Neural progenitor cell (in vitro differentiated cells): ENCODE measurements at regions not wholly inside any gene's neighbourhood (a gene's known extent, or its start where the extent isn't known, plus 50 kb on each side); places are given as distances from the start of the nearest gene placed in this dataset.

Experiments
- DNase-seq: peaks from one replicate; pipeline ENCODE4 v3.0.0-alpha.2; 2016; ENCODE audit warnings: low spot score
- H2AFZ ChIP-seq: fragments of 200-600 bp; sonication (generic); replicated peaks from 2 replicates; pipeline ENCODE4 v1.6.1; 2016; ENCODE audit warnings: antibody characterized with exemption
- H3F3A ChIP-seq: fragments of 200-600 bp; sonication (generic); 2 replicates; pipeline ENCODE4 v1.6.1; 2016; ENCODE audit warnings: antibody characterized with exemption, low read depth
- H3K27ac ChIP-seq: fragments of 200-600 bp; sonication (generic); 2 replicates; pipeline ENCODE4 v1.5.1; 2016; ENCODE audit warnings: mild to moderate bottlenecking
- H3K27me3 ChIP-seq: fragments of 200-600 bp; sonication (generic); 2 replicates; pipeline ENCODE4 v1.6.1; 2016; ENCODE audit warnings: mild to moderate bottlenecking, moderate library complexity
- H3K36me3 ChIP-seq: fragments of 200-600 bp; sonication (generic); 2 replicates; pipeline ENCODE4 v1.5.1; 2016
- H3K4me1 ChIP-seq: fragments of 200-600 bp; sonication (generic); 2 replicates; pipeline ENCODE4 v1.6.1; 2016; ENCODE audit warnings: mixed run types
- H3K4me2 ChIP-seq: fragments of 200-600 bp; sonication (generic); 2 replicates; pipeline ENCODE4 v1.6.1; 2016
- H3K4me3 ChIP-seq: fragments of 200-600 bp; sonication (generic); 2 replicates; pipeline ENCODE4 v1.5.1; 2016
- H3K79me2 ChIP-seq: fragments of 200-600 bp; sonication (generic); 2 replicates; pipeline ENCODE4 v1.6.1; 2016; ENCODE audit warnings: low read depth
- H3K9ac ChIP-seq: fragments of 200-600 bp; sonication (generic); 2 replicates; pipeline ENCODE4 v1.6.1; 2016
- H3K9me3 ChIP-seq: fragments of 200-600 bp; sonication (generic); 2 replicates; pipeline ENCODE4 v1.5.1; 2016; ENCODE audit warnings: low read depth
- H4K20me1 ChIP-seq: fragments of 200-600 bp; sonication (generic); 2 replicates; pipeline ENCODE4 v1.6.1; 2016; ENCODE audit warnings: low read depth
- H3K27ac Mint-ChIP-seq: 3 replicates; pipeline ENCODE4 v1.8.0; 2021; ENCODE audit warnings: mixed read lengths
- H3K27me3 Mint-ChIP-seq: 2 replicates; pipeline ENCODE4 v1.8.0; 2022; ENCODE audit warnings: low read depth, mild to moderate bottlenecking, inconsistent platforms, moderate library complexity, mixed read lengths; ENCODE audit not compliant: insufficient read depth
- H3K36me3 Mint-ChIP-seq: 3 replicates; pipeline ENCODE4 v1.8.0; 2021; ENCODE audit warnings: mixed read lengths
- H3K4me1 Mint-ChIP-seq: 3 replicates; pipeline ENCODE4 v1.8.0; 2021; ENCODE audit warnings: mixed read lengths
- H3K4me3 Mint-ChIP-seq: 3 replicates; pipeline ENCODE4 v1.8.0; 2021; ENCODE audit warnings: mild to moderate bottlenecking, moderate library complexity, mixed read lengths
- H3K9me3 Mint-ChIP-seq: 3 replicates; pipeline ENCODE4 v1.8.0; 2020; ENCODE audit warnings: mixed read lengths
- CTCF ChIP-seq: fragments of 200-600 bp; sonication (generic); IDR thresholded peaks from 2 replicates; pipeline ENCODE4 v1.5.1; 2017; ENCODE audit warnings: antibody characterized with exemption, mild to moderate bottlenecking
- EZH2 ChIP-seq: fragments of 200-600 bp; sonication (generic); IDR thresholded peaks from 2 replicates; pipeline ENCODE4 v1.6.1; 2017; ENCODE audit warnings: antibody characterized with exemption, mild to moderate bottlenecking, moderate library complexity
- EZH2phosphoT487 ChIP-seq: fragments of 200-600 bp; sonication (generic); IDR thresholded peaks from 2 replicates; pipeline ENCODE4 v1.6.1; 2017; ENCODE audit warnings: antibody characterized with exemption

GRCh38 chrX:95911062-95911461 is 773.6 kb upstream of the DIAPH2 start:
- Histone ChIP-seq H2AFZ (no peak overlapping the region), H3K4me2 (no peak overlapping the region), H3K27me3 (no peaks in the 10 kb centered on the region), H3F3A (no peaks in the 10 kb centered on the region), H3K9me3 (no peaks in the 10 kb centered on the region), H3K9ac (no peak overlapping the region), H3K79me2 (no peaks in the 10 kb centered on the region), H3K27ac (no peak overlapping the region), H3K4me3 (no peak overlapping the region), H3K4me1 (no peaks in the 10 kb centered on the region), H4K20me1 (no peaks in the 10 kb centered on the region), H3K36me3 (no peaks in the 10 kb centered on the region)
- no peaks in the 10 kb centered on the region for H3K36me3 Mint-ChIP-seq
- H3K9me3 Mint-ChIP-seq = no peaks in the 10 kb centered on the region
- TF ChIP-seq CTCF (no peak), EZH2 (no peak), EZH2phosphoT487 (no peak)
- H3K27ac Mint-ChIP-seq = no peak overlapping the region
- no peak for DNase-seq
- H3K4me3 Mint-ChIP-seq = no peak overlapping the region
- no peaks in the 10 kb centered on the region for H3K27me3 Mint-ChIP-seq
- no peaks in the 10 kb centered on the region for H3K4me1 Mint-ChIP-seq

GRCh38 chrX:95919605-95920004 is 765.0 kb upstream of the DIAPH2 start:
- Mint-ChIP-seq H3K27ac (no peak overlapping the region), H3K9me3 (no peaks in the 10 kb centered on the region), H3K4me3 (no peak overlapping the region), H3K4me1 (peaks cover 5% of the 10 kb centered on the region), H3K36me3 (no peaks in the 10 kb centered on the region), H3K27me3 (no peaks in the 10 kb centered on the region)
- H2AFZ ChIP-seq = no peak overlapping the region
- no peaks in the 10 kb centered on the region for H3K36me3 ChIP-seq
- H3F3A ChIP-seq = no peaks in the 10 kb centered on the region
- H3K9me3 ChIP-seq = no peaks in the 10 kb centered on the region
- no peak overlapping the region for H3K9ac ChIP-seq
- H3K4me2 ChIP-seq = no peak overlapping the region
- no peaks in the 10 kb centered on the region for H4K20me1 ChIP-seq
- no peak overlapping the region for H3K27ac ChIP-seq
- H3K4me1 ChIP-seq = no peaks in the 10 kb centered on the region
- H3K79me2 ChIP-seq = no peaks in the 10 kb centered on the region
- TF ChIP-seq EZH2phosphoT487 (no peak), CTCF (no peak), EZH2 (no peak)
- no peak overlapping the region for H3K4me3 ChIP-seq
- DNase-seq = no peak
- H3K27me3 ChIP-seq = no peaks in the 10 kb centered on the region

- Mint-ChIP-seq H3K9me3 (no peaks in the 10 kb centered on the region), H3K27ac (no peak overlapping the region), H3K4me3 (no peak overlapping the region), H3K27me3 (no peaks in the 10 kb centered on the region), H3K4me1 (no peaks in the 10 kb centered on the region), H3K36me3 (no peaks in the 10 kb centered on the region)
- Histone ChIP-seq H3F3A (no peaks in the 10 kb centered on the region), H3K36me3 (no peaks in the 10 kb centered on the region), H3K9me3 (no peaks in the 10 kb centered on the region), H3K9ac (no peak overlapping the region), H3K4me1 (no peaks in the 10 kb centered on the region), H2AFZ (no peak overlapping the region), H3K27me3 (no peaks in the 10 kb centered on the region), H3K27ac (no peak overlapping the region), H3K4me2 (no peak overlapping the region), H4K20me1 (no peaks in the 10 kb centered on the region), H3K4me3 (no peak overlapping the region), H3K79me2 (no peaks in the 10 kb centered on the region)
- no peak for TF ChIP-seq EZH2
- TF ChIP-seq CTCF = no peak
- TF ChIP-seq EZH2phosphoT487 = no peak
- no peak for DNase-seq
Measured at GRCh38 chrX:95945528-95945927, 739.1 kb upstream of the DIAPH2 start.

- Mint-ChIP-seq H3K27me3 (no peaks in the 10 kb centered on the region), H3K36me3 (no peaks in the 10 kb centered on the region), H3K4me1 (no peaks in the 10 kb centered on the region), H3K4me3 (no peak overlapping the region), H3K27ac (no peak overlapping the region), H3K9me3 (no peaks in the 10 kb centered on the region)
- Histone ChIP-seq H3F3A (no peaks in the 10 kb centered on the region), H2AFZ (no peak overlapping the region), H3K4me1 (no peaks in the 10 kb centered on the region), H3K4me3 (no peak overlapping the region), H4K20me1 (no peaks in the 10 kb centered on the region), H3K27me3 (no peaks in the 10 kb centered on the region), H3K79me2 (no peaks in the 10 kb centered on the region), H3K4me2 (no peak overlapping the region), H3K36me3 (no peaks in the 10 kb centered on the region), H3K9me3 (no peaks in the 10 kb centered on the region), H3K27ac (no peak overlapping the region), H3K9ac (no peak overlapping the region)
- no peak for DNase-seq
- TF ChIP-seq CTCF (no peak), EZH2 (no peak), EZH2phosphoT487 (no peak)
Measured at GRCh38 chrX:95949588-95949987, 735.1 kb upstream of the DIAPH2 start.
